ENCODE measurements at regions not wholly inside any gene's neighbourhood (a gene's known extent, or its start where the extent isn't known, plus 50 kb on each side); places are given as distances from the start of the nearest gene placed in this dataset.
"Not testable (repeated sequence)": the region's sequence is repeated elsewhere in the genome, so short reads cannot be mapped to it uniquely, and the experiment has no call there.

- Histone ChIP-seq H3K27me3 (ENCODE audit: insufficient read depth, low read length) (no peaks in the 10 kb centered on the region), H3K4me1 (ENCODE audit: insufficient read depth, low read length) (peaks cover 12% of the 10 kb centered on the region), H3K9me3 (ENCODE audit: low read length) (no peaks in the 10 kb centered on the region), H3K36me3 (ENCODE audit: insufficient read depth, low read length) (no peaks in the 10 kb centered on the region), H3K4me3 (ENCODE audit: low read length) (no peak overlapping the region), H2AFZ (ENCODE audit: low read depth, low read length) (no peak overlapping the region)
These were observed 53.7 kb upstream of the ZNF217 start for GRCh38 chr20:53647286-53647821.

DNA sequence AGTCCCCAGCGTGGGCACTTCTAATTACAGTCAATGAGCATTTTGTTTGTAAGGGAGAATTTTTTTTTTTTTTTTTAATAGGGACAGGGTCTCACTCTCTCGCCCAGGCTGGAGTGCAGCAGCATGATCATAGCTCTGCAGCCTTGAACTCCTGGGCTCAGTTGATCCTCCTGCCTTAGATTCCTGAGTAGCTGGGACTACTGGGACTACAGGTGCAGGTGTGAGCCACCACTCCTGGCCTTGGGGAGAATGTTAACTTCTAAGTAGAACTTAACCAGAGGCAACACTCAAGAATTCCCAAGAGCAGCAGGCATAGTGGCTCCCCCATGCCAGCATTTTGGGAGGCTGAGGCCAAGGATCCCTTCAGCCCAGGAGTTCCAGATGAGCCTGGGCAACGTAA lies 52.9 kb upstream of the ZNF217 start:
- Histone ChIP-seq H3K27me3 (ENCODE audit: insufficient read depth, low read length) (no peaks in the 10 kb centered on the region), H3K36me3 (ENCODE audit: insufficient read depth, low read length) (no peaks in the 10 kb centered on the region), H3K9me3 (ENCODE audit: low read length) (no peaks in the 10 kb centered on the region), H2AFZ (ENCODE audit: low read depth, low read length) (no peak overlapping the region), H3K4me3 (ENCODE audit: low read length) (no peak overlapping the region), H3K4me1 (ENCODE audit: insufficient read depth, low read length) (peaks cover 8% of the 10 kb centered on the region)

GRCh38 chr20:53645582-53645897 lies 51.9 kb upstream of the ZNF217 start:
- Histone ChIP-seq H3K9me3 (ENCODE audit: low read length) (no peaks in the 10 kb centered on the region), H3K27me3 (ENCODE audit: insufficient read depth, low read length) (no peaks in the 10 kb centered on the region), H2AFZ (ENCODE audit: low read depth, low read length) (no peak overlapping the region), H3K36me3 (ENCODE audit: insufficient read depth, low read length) (no peaks in the 10 kb centered on the region), H3K4me1 (ENCODE audit: insufficient read depth, low read length) (peaks cover 8% of the 10 kb centered on the region), H3K4me3 (ENCODE audit: low read length) (no peak overlapping the region)

DNA sequence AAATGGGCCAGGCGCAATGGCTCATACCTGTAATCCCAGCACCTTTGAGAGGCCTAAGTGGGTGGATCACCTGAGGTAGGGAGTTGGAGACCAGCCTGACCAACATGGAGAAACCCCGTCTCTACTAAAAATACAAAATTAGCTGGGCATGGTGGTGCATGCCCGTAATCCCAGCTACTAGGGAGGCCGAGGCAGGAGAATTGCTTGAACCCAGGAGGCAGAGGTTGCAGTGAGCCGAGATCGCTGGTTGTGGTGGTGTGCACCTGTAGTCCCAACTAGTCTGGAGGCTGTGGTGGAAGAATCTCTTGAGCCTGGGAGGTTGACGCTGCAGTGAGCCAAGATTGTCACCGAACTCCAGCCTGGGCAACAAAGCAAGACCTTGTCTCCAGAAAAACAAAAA lies 50.5 kb upstream of the ZNF217 start:
- H3K36me3 ChIP-seq (ENCODE audit: insufficient read depth, low read length); H3K4me1 ChIP-seq (ENCODE audit: insufficient read depth, low read length); H3K9me3 ChIP-seq (ENCODE audit: low read length); H2AFZ ChIP-seq (ENCODE audit: low read depth, low read length); H3K4me3 ChIP-seq (ENCODE audit: low read length); H3K27me3 ChIP-seq (ENCODE audit: insufficient read depth, low read length): not testable (repeated sequence)

Data from neuron (in vitro differentiated cells).